ENCODE measurements at regions not wholly inside any gene's neighbourhood (a gene's known extent, or its start where the extent isn't known, plus 50 kb on each side); places are given as distances from the start of the nearest gene placed in this dataset.

GRCh38 chr9:81404931-81405598, 284.3 kb downstream of the TLE1 start:
- Histone ChIP-seq H3K27me3 (ENCODE audit: control insufficient read depth, low read length) (no peaks in the 10 kb centered on the region), H3K36me3 (ENCODE audit: control insufficient read depth, low read length) (no peaks in the 10 kb centered on the region), H3F3A (ENCODE audit: control insufficient read depth, insufficient read depth) (no peaks in the 10 kb centered on the region), H3K4me2 (ENCODE audit: low read length) (no peak overlapping the region), H3K27ac (ENCODE audit: low read depth, low read length) (no peak overlapping the region), H4K20me1 (ENCODE audit: control insufficient read depth, insufficient read depth, low read depth, low read length) (no peaks in the 10 kb centered on the region), H3K9me2 (replicated peaks; ENCODE audit: control insufficient read depth, low read length) (no peaks in the 10 kb centered on the region), H3K4me1 (ENCODE audit: control insufficient read depth, low read length) (no peaks in the 10 kb centered on the region), H3K79me2 (ENCODE audit: control insufficient read depth, low read length) (no peaks in the 10 kb centered on the region), H3K9me3 (ENCODE audit: control insufficient read depth, insufficient read depth, low read length) (no peaks in the 10 kb centered on the region), H3K4me3 (ENCODE audit: low read length) (no peak overlapping the region)
- TF ChIP-seq EZH2phosphoT487 (IDR thresholded peaks at IDR 0.05; ENCODE audit: borderline replicate concordance, low read length): no peak
- no peak for TF ChIP-seq CTCF (IDR thresholded peaks at IDR 0.05; ENCODE audit: low read depth, low read length, poor library complexity, severe bottlenecking)

- H3K4me1 ChIP-seq (ENCODE audit: control insufficient read depth, low read length): no peaks in the 10 kb centered on the region
- no peaks in the 10 kb centered on the region for H4K20me1 ChIP-seq (ENCODE audit: control insufficient read depth, insufficient read depth, low read depth, low read length)
- H3K4me3 ChIP-seq (ENCODE audit: low read length): no peak overlapping the region
- H3F3A ChIP-seq (ENCODE audit: control insufficient read depth, insufficient read depth): no peaks in the 10 kb centered on the region
- no peaks in the 10 kb centered on the region for H3K9me2 ChIP-seq (replicated peaks; ENCODE audit: control insufficient read depth, low read length)
- H3K9me3 ChIP-seq (ENCODE audit: control insufficient read depth, insufficient read depth, low read length): no peaks in the 10 kb centered on the region
- H3K36me3 ChIP-seq (ENCODE audit: control insufficient read depth, low read length): no peaks in the 10 kb centered on the region
- H3K27me3 ChIP-seq (ENCODE audit: control insufficient read depth, low read length): no peaks in the 10 kb centered on the region
- no peak overlapping the region for H3K27ac ChIP-seq (ENCODE audit: low read depth, low read length)
- TF ChIP-seq CTCF (IDR thresholded peaks at IDR 0.05; ENCODE audit: low read depth, low read length, poor library complexity, severe bottlenecking) (no peak), EZH2phosphoT487 (IDR thresholded peaks at IDR 0.05; ENCODE audit: borderline replicate concordance, low read length) (no peak)
- no peak overlapping the region for H3K4me2 ChIP-seq (ENCODE audit: low read length)
- H3K79me2 ChIP-seq (ENCODE audit: control insufficient read depth, low read length): no peaks in the 10 kb centered on the region
Observed at GRCh38 chr9:81397481-81398381, 291.6 kb downstream of the TLE1 start.

DNA sequence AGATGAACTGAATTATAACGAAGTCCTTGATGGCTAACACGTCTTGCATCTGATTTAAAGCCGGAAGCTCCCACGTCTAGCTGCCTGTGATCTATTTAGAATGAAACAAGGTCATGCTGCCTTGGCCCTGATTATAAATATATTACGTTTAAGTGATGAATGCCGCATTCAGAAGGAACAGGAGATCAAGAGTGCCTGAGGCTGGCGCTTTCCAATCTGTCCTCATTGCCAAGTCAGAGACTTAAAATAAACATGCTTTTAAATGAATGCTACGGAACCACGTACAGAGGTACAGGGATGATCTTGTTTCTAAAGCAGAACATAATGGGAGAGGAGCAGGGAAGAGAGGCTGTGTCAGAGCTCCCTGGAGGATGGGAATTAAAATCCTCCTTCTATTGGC, 292.8 kb downstream of the TLE1 start:
- no peak overlapping the region for H3K4me3 ChIP-seq (ENCODE audit: low read length)
- H3K36me3 ChIP-seq (ENCODE audit: control insufficient read depth, low read length): no peaks in the 10 kb centered on the region
- TF ChIP-seq CTCF (IDR thresholded peaks at IDR 0.05; ENCODE audit: low read depth, low read length, poor library complexity, severe bottlenecking): no peak
- no peak for TF ChIP-seq EZH2phosphoT487 (IDR thresholded peaks at IDR 0.05; ENCODE audit: borderline replicate concordance, low read length)
- no peak overlapping the region for H3K27ac ChIP-seq (ENCODE audit: low read depth, low read length)
- H4K20me1 ChIP-seq (ENCODE audit: control insufficient read depth, insufficient read depth, low read depth, low read length): no peaks in the 10 kb centered on the region
- H3K4me1 ChIP-seq (ENCODE audit: control insufficient read depth, low read length): no peaks in the 10 kb centered on the region
- no peak overlapping the region for H3K4me2 ChIP-seq (ENCODE audit: low read length)
- no peaks in the 10 kb centered on the region for H3K79me2 ChIP-seq (ENCODE audit: control insufficient read depth, low read length)
- H3K9me2 ChIP-seq (replicated peaks; ENCODE audit: control insufficient read depth, low read length): no peaks in the 10 kb centered on the region
- H3K27me3 ChIP-seq (ENCODE audit: control insufficient read depth, low read length): no peaks in the 10 kb centered on the region
- no peaks in the 10 kb centered on the region for H3F3A ChIP-seq (ENCODE audit: control insufficient read depth, insufficient read depth)
- no peaks in the 10 kb centered on the region for H3K9me3 ChIP-seq (ENCODE audit: control insufficient read depth, insufficient read depth, low read length)
